IPS-NIHi7 (cell line): ENCODE measurements at regions not wholly inside any gene's neighbourhood (a gene's known extent, or its start where the extent isn't known, plus 50 kb on each side); places are given as distances from the start of the nearest gene placed in this dataset.
A peak's percentile ranks its signal among the peaks of the same experiment; 100 is the strongest.

Experiments used
- DNase-seq: peaks from one replicate; pipeline ENCODE4 v3.0.0; 2012; ENCODE audit warnings: mixed read lengths; ENCODE audit errors: extremely low spot score

GRCh38 chr6:95071464-95071863 is 505.9 kb upstream of the MANEA start:
- no peak for DNase-seq

- no peak for DNase-seq
Observed at GRCh38 chr6:95078457-95078856, 498.9 kb upstream of the MANEA start.

GRCh38 chr6:95081231-95081630 is 496.1 kb upstream of the MANEA start:
- no peak for DNase-seq

GRCh38 chr6:95081949-95082348 is 495.4 kb upstream of the MANEA start:
- no peak for DNase-seq

GRCh38 chr6:95083506-95083905 is 493.8 kb upstream of the MANEA start:
- DNase-seq, result no peak

- DNase-seq, result no peak
Observed at GRCh38 chr6:95084867-95085266, 492.5 kb upstream of the MANEA start.

- DNase-seq, result no peak
Observed at GRCh38 chr6:95087394-95088097, 489.8 kb upstream of the MANEA start.

GRCh38 chr6:95091823-95092436 is 485.4 kb upstream of the MANEA start:
- peak; percentile 15 for DNase-seq

GRCh38 chr6:95093154-95093553 is 484.2 kb upstream of the MANEA start:
- DNase-seq, result no peak

GRCh38 chr6:95094751-95095663 is 482.3 kb upstream of the MANEA start:
- DNase-seq, result peak; percentile 11

GRCh38 chr6:95095855-95096254 is 481.5 kb upstream of the MANEA start:
- DNase-seq, result no peak

GRCh38 chr6:95099410-95099809 is 477.9 kb upstream of the MANEA start:
- DNase-seq, result no peak

- no peak for DNase-seq
Observed at GRCh38 chr6:95109212-95109611, 468.1 kb upstream of the MANEA start.

GRCh38 chr6:95110767-95111166 is 466.6 kb upstream of the MANEA start:
- DNase-seq, result no peak

- no peak for DNase-seq
Observed at GRCh38 chr6:95117236-95117635, 460.1 kb upstream of the MANEA start.

GRCh38 chr6:95119927-95120326 is 457.4 kb upstream of the MANEA start:
- DNase-seq, result no peak

GRCh38 chr6:95120984-95121383 is 456.4 kb upstream of the MANEA start:
- no peak for DNase-seq

- DNase-seq, result no peak
Observed at GRCh38 chr6:95127261-95127660, 450.1 kb upstream of the MANEA start.

GRCh38 chr6:95128439-95128838 is 448.9 kb upstream of the MANEA start:
- DNase-seq, result no peak

- DNase-seq, result no peak
Observed at GRCh38 chr6:95128947-95129346, 448.4 kb upstream of the MANEA start.

- DNase-seq, result no peak
Observed at GRCh38 chr6:95133578-95133977, 443.8 kb upstream of the MANEA start.

- DNase-seq, result no peak
Observed at GRCh38 chr6:95135182-95135581, 442.2 kb upstream of the MANEA start.

GRCh38 chr6:95142101-95142500 is 435.2 kb upstream of the MANEA start:
- no peak for DNase-seq
